GM19372 (cell line): ENCODE measurements at regions not wholly inside any gene's neighbourhood (a gene's known extent, or its start where the extent isn't known, plus 50 kb on each side); places are given as distances from the start of the nearest gene placed in this dataset.

Experiments used
- ATAC-seq: cut with Tn5 transposase; IDR thresholded peaks from one replicate; pipeline ENCODE4 v1.9.1; 2021; ENCODE audit warnings: mild to moderate bottlenecking, low read depth, moderate library complexity; ENCODE audit not compliant: unreplicated experiment

DNA sequence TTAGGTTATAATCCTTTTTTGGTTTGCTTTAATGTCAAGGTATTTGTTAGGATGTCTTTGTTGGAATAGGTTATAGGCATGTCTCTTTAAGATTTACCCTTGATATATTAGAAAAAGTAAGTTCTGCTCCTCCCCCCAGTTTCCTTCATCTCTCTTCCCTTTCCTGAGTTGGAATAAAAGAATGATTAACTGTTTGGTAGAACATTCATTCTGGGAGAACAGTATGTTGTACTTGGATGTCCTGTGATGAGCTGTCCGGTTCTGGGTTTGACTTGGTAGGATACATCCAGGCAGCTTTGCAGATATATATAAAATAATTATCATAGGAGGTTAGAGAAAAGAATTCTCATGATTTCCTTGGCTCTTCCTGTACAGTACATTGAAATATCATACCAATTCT is 199.6 kb upstream of the RREB1 start:
- ATAC-seq, result no peak

GRCh38 chr6:6909111-6909510 is 198.7 kb upstream of the RREB1 start:
- ATAC-seq, result no peak

- no peak for ATAC-seq
These were observed 196.9 kb upstream of the RREB1 start for GRCh38 chr6:6910734-6911295.

- no peak for ATAC-seq
These were observed 196.4 kb upstream of the RREB1 start for GRCh38 chr6:6911391-6911790.

GRCh38 chr6:6912817-6913744 is 194.7 kb upstream of the RREB1 start:
- no peak for ATAC-seq

GRCh38 chr6:6915219-6915618 is 192.5 kb upstream of the RREB1 start:
- no peak for ATAC-seq

GRCh38 chr6:6915813-6916547 is 191.8 kb upstream of the RREB1 start:
- ATAC-seq, result no peak

DNA sequence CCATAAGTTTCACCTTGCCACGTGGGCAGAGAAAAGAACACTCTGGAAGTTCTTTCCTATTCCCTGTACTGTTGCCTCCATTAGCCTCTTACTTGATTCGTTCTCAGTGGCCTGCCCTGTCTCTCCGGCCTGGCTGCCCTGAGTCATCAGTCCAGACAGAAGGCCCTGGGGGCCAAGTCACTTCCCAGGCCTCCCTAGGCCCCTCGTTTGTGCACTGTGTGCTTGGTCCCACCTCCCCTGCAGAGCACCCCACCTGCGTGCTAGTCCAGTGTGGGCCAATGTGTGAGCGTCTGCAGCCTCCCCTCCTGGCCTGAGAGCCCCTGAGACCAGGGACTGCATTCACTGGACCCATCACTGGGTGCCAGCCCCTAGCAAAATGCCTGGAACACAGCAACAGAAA is 191.2 kb upstream of the RREB1 start:
- no peak for ATAC-seq

DNA sequence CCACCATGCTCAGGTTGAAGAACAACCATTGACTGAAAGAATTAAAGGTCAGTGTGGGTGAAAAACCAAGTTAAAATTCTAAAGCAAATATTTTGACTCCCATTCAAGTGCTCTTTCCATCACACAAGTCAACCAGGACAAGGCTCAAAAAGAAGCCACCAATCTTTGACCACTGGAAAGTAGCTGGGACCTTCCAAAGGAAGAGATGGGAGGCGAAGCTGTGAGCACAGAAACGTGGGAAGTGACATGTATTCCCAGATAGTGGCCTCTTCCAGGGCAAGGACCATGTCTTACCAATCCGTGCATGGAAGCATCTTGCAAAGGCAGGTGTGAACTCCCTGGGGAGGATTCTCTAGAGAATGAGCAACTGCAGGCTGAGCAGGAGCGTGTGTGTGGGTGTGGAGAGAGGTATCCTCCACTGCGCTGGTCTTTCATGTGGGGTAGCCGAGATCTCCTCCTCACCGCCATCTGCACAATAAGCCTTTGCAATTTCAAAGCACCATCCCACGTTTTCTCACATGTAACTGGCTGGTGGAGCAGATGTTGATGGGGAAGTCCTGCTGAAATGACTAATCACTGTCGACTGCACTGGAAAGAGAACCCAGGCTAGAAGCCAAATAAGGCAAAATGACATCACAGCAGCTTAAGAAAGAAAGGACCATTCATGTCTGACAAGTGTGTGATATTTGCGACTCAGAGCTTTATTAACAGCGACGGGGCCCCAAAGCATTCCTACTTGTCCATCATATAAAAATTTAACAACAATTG is 189.4 kb upstream of the RREB1 start:
- ATAC-seq, result peak; percentile 93

GRCh38 chr6:6919173-6919572 is 188.6 kb upstream of the RREB1 start:
- no peak for ATAC-seq

GRCh38 chr6:6920114-6920986 is 187.4 kb upstream of the RREB1 start:
- no peak for ATAC-seq

- ATAC-seq, result no peak
These were observed 186.8 kb upstream of the RREB1 start for GRCh38 chr6:6920987-6921313.

DNA sequence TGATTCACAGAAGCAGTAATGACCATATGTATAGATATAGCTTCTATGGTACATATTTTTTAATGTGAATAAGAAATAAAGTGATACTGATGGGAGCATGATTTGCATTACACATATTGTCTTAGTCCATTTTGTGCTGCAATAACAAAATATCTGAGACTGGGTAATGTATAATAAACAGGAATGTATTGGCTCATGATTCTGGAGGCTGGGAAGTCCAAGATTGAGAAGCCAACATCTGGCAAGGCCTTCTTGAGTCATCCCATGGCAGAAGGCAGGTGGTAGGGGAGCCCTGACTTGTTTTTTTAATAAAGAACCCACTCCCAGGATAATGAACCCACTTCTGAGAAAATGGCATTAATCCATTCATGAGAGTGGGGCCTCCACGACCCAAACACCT is 185.6 kb upstream of the RREB1 start:
- no peak for ATAC-seq

DNA sequence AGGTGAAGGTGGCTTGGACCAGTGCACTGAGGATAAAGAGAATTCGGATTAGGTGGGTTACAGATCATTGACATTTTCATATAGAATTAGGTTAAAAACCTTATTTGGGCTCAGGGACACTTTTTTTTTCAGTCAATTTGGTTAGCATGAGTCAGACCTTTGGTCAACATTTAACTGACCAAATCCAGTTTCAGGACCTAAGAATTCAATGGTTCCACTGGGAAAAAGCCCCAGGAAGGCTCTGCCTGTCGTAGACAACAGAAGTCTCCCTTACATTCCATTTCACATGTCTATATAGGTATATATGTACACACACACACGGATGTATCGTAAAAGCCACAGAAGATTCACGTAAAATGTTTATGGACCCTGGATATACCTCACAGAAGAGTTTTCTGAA is 184.2 kb upstream of the RREB1 start:
- no peak for ATAC-seq

GRCh38 chr6:6924708-6925107 is 183.1 kb upstream of the RREB1 start:
- no peak for ATAC-seq

GRCh38 chr6:6925391-6926164 is 182.2 kb upstream of the RREB1 start:
- no peak for ATAC-seq

DNA sequence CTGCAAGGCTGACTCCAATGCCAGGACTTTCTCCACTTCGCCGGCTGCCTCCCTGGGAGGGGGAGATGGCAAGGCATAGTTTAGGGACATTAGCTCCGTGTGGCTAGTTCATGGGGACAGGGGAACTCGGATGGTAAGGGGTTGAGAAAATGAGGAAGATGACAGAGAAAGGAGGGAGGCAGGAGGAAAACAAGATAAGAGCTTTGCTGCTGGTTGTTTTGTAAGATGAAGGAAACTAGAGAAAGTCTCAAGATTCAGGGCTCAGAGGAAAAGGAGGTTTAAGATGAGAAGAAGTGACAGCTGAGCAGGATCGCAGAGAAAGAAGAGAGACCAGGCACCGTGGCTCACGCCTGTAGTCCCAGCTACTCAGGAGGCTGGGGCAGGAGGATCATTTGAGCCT is 180.9 kb upstream of the RREB1 start:
- no peak for ATAC-seq

GRCh38 chr6:6927521-6928361 is 180.0 kb upstream of the RREB1 start:
- no peak for ATAC-seq
